HG03280 (cell line): ENCODE measurements at regions not wholly inside any gene's neighbourhood (a gene's known extent, or its start where the extent isn't known, plus 50 kb on each side); places are given as distances from the start of the nearest gene placed in this dataset.
A peak's percentile ranks its signal among the peaks of the same experiment; 100 is the strongest.
"Not testable (repeated sequence)": the region's sequence is repeated elsewhere in the genome, so short reads cannot be mapped to it uniquely, and the experiment has no call there.

ENCODE experiments used
- ATAC-seq: cut with Tn5 transposase; IDR thresholded peaks from one replicate; pipeline ENCODE4 v1.9.1; 2021; ENCODE audit warnings: mild to moderate bottlenecking, moderate library complexity; ENCODE audit not compliant: unreplicated experiment

DNA sequence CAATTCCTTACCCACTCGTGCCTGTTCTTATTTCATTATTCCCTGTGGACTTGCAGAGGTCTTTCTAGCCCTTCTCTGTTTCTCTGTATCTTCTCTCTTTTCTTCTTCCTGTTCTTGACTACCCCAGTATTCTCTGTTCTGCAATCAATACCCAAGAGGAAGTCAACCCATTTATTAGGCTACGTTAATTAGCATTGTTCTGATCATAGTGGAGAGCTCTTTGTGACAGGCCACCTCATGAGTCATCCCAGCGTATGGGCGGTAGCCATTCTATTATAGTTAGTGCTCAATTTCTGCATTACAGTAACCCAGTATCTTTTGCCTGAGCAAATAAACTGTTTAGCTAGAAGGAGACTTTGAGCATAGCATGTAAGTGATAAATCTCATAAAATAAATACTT is 259.5 kb upstream of the GRM7 start:
- ATAC-seq: no peak

DNA sequence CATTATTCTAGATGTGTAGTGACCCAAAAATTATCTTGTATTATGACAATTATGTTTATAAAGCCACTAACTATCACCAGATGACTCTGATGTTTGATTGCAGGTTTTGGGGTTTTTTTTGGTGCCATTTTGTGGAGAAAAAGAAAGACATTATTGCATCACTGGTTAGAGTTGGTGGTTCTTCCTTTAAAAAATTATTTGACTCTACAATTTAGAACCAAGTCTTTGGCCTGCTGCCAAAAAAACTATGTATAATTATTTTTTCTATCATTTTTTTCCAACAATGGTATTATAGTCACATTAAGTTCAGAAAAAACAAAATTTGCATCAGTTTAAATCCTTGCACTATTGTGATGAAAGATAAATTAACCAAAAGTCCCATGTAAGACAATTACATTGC is 258.6 kb upstream of the GRM7 start:
- no peak for ATAC-seq

DNA sequence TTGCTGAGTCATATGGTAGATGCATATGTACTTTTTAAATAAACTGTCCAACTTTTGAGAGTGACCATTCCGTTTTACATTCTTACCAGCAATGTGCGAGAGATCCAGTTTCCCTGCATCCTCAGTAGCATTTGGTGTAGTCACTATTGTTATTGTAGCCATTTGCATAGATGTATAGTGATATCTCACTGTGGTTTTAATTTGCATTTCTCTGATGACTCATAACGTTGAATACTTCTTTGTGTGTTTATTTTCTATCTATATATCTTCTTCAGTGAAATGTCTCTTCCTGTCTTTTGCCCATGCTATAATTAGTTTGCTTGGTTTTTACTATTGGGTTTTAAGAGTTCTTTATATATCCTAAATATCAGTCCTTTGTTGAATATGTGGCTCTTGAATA is 255.7 kb upstream of the GRM7 start:
- ATAC-seq: no peak

DNA sequence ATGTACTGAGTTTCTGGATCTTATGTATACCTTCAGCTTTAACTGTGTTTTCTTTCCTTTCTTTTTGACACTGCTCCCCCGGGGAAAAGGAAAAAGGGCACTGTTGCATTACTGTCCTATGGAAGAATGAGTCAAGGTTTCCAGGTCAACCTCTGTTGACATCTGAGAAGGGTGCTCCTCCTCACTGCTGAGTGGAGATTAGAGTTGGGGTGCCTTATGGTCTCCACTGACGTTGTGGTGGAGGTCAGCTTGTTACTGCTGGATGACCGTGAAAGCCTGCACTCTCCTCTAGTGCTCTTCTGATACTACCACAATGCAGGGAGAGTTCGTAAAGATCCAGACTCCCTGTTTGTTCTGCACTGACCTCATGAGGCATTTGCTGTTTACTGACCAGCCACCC is 252.1 kb upstream of the GRM7 start:
- ATAC-seq: no peak

DNA sequence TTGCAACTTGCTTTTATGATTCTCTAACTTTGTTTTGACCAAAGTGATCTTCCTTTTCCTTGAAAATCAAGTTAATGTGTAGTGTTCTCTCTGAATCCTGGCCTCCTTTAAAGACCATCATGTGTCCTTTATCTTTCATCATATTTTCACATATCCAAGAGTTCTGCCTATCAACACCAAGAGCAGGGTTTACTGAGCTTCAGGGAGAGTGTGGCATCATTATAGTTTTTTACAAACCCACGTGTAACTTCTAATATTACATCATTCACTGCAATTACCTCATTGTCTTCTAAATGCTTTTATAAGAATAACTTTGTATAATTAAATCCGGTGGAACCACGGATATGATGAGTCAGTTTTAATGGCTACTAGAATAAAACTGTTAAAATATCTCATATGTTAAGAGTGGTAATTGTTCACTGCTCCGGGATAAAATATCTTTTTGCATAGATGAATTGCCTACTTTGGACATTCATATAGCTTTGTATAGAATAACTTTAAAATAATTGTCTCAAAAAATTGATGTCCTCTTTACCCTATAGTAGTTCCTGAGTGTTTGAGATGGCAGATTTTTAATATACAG is 248.8 kb upstream of the GRM7 start:
- no peak for ATAC-seq

DNA sequence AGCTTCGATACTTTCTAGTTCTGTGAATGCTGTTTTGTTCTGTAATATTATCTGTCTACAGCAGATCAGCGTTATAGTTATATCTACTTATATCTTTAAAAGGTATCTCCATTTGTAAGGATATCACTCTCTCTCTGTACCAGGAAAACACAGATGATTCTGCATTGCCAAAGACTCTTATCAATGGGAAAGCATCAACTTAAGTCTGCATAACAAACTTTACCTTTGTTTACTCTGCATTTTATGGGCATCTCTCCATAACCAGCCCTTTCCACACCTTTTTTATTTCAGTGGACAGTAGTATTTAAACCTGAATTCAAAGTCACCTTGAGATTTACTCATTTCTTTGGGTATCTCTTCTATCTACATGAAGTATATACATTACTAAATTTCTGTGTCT is 238.7 kb upstream of the GRM7 start:
- ATAC-seq: no peak

DNA sequence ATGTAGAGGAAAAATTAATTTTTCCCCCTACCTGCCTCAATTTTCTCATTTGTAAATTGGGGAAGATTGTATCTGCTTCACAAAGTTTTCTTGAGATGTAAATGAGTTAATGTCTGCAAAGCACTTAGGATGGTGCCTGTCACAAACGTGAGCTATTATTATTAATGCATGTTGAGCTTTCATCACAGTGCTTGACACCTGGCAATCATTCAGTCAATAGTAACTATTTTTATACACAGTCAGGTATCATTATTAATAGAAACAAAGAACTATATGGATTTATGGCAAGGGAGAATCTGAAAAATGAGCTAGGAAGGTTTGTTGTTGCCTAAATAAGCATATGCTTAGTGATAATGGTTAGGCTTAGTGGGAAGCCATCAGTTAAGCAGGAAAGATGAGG is 238.2 kb upstream of the GRM7 start:
- no peak for ATAC-seq

DNA sequence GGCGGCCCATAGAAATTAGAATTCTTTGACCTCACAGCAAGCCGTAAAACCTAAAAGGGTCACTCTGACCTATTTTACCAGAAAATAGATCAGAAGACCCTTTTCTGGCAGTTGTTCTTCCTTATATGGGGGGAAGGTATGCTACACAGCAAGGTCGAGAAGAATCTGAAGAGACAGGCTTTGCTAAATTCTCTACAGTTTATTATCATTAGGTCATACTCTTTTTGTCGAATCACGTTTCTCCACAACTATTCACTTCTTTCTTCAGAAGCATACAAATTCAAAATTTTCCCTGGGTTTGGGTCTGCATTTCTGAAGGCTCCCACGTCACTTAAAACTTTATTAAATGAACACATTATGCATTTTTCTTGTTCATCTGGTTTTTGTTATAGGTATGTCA is 229.5 kb upstream of the GRM7 start:
- no peak for ATAC-seq

DNA sequence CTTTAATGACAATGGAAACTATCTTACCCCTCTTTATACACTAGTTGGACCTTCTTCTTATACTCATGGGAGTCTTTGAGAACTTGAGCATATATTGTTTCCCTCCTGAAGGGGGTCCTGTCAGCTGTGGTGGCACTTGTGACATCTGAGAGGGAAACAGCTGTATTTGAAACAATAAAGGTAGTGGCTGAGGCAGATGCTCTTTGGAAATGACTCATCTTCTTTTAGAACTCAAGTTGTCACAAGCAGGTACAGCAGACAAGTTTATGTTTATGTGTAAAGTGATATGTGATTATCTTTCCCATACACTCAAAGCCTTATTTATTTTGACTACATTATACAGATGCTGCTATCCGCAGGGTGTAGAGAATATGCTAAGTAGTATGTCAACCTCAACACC is 220.0 kb upstream of the GRM7 start:
- ATAC-seq: no peak

DNA sequence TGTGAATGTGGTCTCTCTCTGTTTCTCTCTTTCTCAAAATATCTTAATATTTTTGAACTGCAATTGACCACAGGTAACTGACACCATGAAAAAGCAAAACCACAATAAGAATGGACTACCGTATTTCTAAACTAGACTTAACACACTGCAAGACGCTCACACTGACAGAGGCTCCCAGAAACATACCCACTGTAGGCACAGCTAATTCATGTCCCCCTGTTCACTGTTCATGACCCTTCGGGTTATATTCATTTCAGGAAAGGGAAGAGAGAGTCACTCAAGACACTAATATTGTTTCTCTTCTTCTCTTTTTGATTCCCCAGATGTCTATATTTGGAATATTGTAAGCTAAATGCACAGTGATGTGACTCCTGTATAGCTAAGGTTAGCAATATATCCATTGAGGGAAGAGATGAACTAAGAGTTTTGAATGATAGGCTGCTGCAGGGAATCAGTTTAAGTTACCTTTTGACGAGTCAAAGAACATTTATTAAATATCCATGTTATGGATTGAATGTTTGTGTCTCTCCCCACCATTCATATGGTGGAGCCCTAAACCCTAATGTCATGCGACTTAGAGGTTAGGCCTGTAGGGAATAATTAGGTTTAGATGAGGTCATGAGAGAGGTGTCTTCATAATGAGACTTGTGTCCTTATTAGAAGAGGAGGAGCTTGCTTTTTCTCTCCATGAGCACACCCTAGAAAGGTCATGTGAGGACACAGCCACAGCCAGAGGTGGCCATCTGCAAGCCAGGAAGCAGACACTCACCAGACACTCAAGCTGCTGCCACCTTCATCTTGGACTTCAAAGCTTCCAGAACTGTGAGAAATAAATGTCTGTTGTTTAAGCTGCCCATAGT is 216.6 kb upstream of the GRM7 start:
- peak; percentile 55 for ATAC-seq

DNA sequence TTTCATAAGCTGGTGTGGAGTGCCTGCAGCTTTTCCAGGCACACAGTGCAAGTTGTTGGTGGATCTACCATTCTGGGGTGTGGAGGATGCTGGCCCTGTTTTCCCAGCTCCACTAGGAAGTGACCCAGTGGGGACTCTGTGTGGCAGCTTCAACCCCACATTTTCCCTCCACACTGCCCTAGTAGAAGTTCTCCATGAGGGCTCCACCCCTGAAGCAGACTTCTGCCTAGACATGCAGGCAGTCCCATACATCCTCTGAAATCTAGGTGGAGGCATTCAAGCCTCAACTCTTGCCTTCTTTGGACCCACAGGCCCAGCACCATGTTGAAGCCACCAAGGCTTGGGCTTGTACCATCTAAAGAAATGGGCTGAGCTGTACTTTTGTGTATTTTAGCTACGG is 206.2 kb upstream of the GRM7 start:
- no peak for ATAC-seq

DNA sequence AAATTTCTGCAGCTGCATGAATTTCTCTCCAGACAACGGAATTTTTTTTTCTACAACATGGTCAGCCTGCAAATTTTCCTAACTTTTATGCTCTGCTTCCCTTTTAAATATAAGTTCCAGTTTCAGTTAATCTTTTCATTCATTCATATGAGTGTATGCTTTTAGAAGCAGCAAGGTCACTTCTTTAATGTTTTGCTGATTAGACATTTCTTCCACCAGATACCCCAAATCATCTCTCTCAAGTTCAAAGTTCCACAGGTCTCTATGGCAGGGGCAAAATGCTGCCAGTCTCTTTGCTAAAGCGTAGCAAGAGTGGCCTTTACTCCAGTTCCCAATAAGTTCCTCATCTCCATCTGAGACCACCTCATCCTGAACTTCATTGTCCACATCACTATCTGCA is 205.6 kb upstream of the GRM7 start:
- ATAC-seq: no peak

DNA sequence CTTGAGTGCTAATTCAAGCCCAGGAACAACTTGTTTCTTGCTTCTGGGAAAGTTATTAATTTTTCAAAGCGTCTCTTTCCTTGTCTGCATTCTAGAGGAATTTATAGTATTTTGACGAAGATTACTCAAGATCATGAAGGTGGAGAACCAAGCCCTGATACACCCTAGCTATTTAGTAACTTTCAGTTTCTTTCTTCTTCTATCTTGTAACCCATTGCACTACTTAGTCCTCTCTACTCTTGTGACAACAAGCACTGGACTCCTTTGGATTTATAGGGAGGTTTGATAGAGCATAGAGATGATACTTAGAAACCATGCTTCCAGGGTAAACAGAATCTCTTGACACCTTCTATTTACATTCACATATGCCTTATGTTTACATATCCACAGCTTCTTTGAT is 203.3 kb upstream of the GRM7 start:
- ATAC-seq: no peak

DNA sequence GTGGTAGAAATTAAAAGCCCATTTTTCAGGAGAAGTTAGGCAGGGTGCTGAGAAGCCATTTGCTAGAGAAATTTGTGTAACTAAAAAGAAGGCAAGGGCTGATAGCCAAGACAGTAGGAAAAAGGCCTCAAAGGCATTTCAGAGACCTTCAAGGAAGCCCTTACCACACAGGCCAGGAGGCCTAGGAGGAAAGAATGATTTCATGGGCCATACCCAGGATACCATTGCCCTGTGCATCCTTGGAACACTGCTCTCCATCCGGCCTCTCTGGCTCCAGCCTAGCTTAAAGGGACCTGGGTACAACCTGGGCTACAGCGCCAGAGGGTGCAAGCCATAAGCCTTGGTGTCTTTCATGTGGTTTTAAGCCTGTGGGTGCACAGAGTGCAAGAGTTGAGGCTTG is 193.6 kb upstream of the GRM7 start:
- ATAC-seq: no peak

DNA sequence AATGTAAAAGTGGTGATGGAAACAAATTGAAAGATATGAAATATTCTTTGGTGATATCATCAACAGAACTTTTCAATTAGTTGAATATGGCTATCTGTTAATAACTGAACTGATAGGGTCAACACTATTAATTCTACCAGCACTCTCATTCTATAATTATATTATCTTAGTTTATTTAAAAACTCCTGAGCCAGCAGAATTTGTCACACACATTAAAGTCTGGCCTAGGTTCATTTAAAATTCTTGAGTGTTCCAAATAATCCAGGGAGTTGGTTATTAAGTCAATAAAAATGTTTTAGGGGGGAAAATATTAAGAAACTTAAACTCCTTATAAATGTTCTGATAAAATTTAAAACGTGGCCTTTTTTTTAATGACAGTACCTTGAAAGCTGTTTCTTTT is 189.6 kb upstream of the GRM7 start:
- no peak for ATAC-seq

DNA sequence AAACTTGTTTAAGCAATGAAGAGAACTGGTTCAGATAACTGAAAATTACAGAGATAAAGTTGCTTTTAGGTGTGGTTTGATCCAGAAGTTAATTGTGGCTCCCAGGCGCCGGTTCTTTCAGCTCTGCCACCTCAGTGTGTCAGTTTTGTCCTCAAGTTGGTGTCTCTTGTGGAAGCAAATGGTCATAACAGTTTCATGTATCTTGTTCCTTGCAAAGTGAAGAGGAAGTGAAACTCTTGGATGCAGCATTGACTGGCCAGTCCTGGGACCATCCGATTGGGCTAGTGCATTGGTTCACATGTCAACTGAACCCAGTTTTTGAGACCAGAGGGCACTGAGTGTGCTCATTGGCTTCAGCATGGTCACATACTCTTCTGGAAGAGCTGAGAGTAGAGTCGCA is 181.4 kb upstream of the GRM7 start:
- ATAC-seq: peak; percentile 41

DNA sequence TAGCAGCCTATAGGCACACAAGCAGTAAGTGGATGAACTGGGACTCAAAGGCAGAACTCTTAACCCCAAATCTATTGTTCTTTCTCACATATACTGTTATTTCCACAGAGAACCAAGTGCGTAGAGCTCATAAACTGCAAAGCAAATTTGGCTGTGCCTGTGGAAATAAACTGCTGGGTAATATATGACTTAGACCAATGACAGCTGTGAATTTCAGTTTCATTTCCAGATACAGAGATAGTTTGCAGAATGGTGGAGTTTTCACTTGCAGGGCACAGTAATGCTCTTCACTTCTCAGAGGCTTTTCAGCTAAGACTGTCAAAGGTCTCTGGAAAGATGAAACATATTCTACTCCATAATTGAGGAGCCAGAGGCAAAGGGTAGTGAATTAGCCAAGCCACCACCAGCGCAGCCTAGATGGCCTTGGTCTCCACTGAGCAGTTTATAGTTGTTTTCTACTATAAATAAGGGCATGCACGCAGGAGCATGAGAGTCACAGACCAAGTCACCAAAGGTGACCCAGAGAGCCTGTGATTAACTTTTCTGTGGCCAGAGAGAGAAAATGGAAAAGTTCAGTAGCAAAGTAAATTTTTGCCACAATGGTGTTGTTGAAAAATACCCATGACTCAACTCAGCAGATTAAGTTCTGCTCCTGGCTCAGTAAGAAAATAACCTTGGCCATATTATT is 180.7 kb upstream of the GRM7 start:
- peak; percentile 97 for ATAC-seq

DNA sequence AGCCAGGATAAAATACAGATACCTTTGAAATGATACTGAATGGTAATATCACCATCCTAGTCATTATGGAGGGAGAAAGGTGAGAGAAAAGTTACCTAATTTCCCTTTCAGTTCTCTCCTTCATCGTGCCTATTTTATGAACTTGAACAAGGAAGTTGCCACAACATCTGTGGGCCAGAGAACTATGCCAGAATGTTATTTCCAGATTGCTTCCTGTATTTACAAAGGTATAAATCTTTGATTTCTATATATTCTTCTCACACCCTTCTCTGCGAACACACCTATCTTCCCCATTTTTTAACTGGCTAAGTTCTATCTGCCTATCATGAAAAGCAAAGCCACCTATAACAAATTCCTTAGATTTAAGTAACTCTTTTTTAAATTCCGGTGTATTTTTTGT is 163.6 kb upstream of the GRM7 start:
- ATAC-seq: no peak

DNA sequence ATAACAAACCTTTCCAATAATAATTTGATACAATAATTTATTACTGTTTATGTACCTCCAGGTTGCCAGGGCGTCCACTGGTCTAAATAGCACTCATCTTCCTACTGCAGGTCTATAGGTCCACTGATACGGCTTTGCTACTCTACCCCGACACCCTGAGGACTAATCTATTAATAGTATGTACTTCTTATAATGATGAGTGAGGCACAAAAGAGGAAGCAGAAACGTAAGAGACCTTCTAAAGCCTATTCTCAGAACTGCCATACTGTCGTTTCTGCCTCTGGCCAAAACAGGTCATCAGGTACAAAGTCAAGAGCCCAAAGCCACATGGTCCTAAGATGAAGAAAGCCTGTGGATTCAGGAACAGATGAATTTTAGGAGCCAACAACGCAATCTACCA is 163.2 kb upstream of the GRM7 start:
- ATAC-seq: peak; percentile 66

DNA sequence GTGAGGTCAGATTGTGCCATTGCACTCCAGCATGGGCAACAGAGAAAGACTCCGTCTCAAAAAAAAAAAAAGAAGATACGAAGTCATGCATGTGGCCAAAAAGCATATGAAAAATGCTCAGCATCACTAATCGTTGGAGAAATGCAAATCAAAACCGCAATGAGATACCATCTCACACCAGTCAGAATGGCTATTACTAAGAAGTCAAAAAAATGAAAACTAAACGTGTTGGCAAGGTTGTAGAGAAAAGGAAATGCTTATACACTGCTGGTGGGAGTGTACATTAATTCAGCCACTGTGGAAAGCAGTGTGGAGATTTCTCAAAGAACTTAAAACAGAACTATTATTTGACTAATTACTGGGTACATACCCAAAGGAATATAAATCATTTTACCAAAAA is 156.1 kb upstream of the GRM7 start:
- not testable (repeated sequence) for ATAC-seq

DNA sequence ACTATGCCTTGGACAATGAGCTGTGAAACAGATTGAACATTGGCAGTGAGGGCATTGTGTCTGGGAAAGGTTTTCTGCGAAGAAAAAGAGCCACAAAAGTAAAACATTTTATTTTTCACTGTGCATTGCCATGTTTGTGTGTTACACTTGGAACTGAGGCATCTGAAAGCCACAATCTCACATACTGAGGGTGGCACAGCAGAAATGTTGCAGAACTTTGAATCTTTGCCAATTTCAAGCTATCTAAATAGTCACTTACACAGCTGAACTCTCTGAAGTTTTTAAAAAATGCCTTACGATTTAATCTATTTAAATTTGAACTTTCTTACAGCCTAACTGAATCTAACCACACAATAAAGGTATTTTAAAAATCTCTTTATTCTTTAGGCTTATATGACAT is 154.1 kb upstream of the GRM7 start:
- no peak for ATAC-seq

DNA sequence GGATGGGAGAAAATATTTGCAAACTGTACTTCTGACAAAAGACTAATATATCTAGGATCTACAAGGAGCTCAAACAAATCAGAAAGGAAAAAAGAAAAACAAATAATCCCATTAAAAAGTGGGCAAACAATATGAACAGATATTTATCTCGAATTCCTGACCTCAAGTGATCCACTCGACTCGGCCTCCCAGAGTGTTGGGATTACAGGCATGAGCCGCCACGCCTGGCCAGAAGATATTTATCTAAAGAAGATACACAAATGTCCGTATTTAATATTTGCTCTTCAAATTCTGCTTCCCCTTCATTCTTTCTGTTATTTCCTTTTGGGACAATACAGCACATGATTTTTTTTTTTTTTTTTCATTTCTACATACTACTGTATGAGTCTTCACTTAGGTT is 151.7 kb upstream of the GRM7 start:
- ATAC-seq: no peak
